Eye (tissue), 1 donor: ENCODE measurements at regions not wholly inside any gene's neighbourhood (a gene's known extent, or its start where the extent isn't known, plus 50 kb on each side); places are given as distances from the start of the nearest gene placed in this dataset.

Experiments
- DNase-seq: peaks from one replicate; pipeline ENCODE4 v3.0.0-alpha.2; 2015

GRCh38 chr4:187547316-187547715 is 448.3 kb upstream of the ZFP42 start:
- peak; percentile 25 for DNase-seq

- DNase-seq: no peak
Observed at GRCh38 chr4:187550256-187550950, 445.2 kb upstream of the ZFP42 start.

- no peak for DNase-seq
Observed at GRCh38 chr4:187552781-187553180, 442.8 kb upstream of the ZFP42 start.

GRCh38 chr4:187555174-187555573 is 440.4 kb upstream of the ZFP42 start:
- DNase-seq: no peak

- DNase-seq: no peak
Observed at GRCh38 chr4:187558391-187558790, 437.2 kb upstream of the ZFP42 start.

GRCh38 chr4:187562345-187562744 is 433.2 kb upstream of the ZFP42 start:
- DNase-seq: no peak

- no peak for DNase-seq
Observed at GRCh38 chr4:187565416-187565815, 430.2 kb upstream of the ZFP42 start.

- DNase-seq: no peak
Observed at GRCh38 chr4:187569871-187570270, 425.7 kb upstream of the ZFP42 start.

GRCh38 chr4:187575706-187576105 is 419.9 kb upstream of the ZFP42 start:
- DNase-seq: no peak

GRCh38 chr4:187576751-187577150 is 418.8 kb upstream of the ZFP42 start:
- DNase-seq: no peak

- no peak for DNase-seq
Observed at GRCh38 chr4:187577941-187578480, 417.6 kb upstream of the ZFP42 start.

- DNase-seq: no peak
Observed at GRCh38 chr4:187586892-187587291, 408.7 kb upstream of the ZFP42 start.

- no peak for DNase-seq
Observed at GRCh38 chr4:187598196-187598595, 397.4 kb upstream of the ZFP42 start.

GRCh38 chr4:187602339-187603092 is 393.1 kb upstream of the ZFP42 start:
- no peak for DNase-seq

- no peak for DNase-seq
Observed at GRCh38 chr4:187603093-187604025, 392.2 kb upstream of the ZFP42 start.

GRCh38 chr4:187604984-187605383 is 390.6 kb upstream of the ZFP42 start:
- DNase-seq: no peak

- DNase-seq: peak; percentile 76
Observed at GRCh38 chr4:187606581-187606980, 389.0 kb upstream of the ZFP42 start.

- no peak for DNase-seq
Observed at GRCh38 chr4:187608001-187608421, 387.6 kb upstream of the ZFP42 start.

- no peak for DNase-seq
Observed at GRCh38 chr4:187612301-187612700, 383.3 kb upstream of the ZFP42 start.

- no peak for DNase-seq
Observed at GRCh38 chr4:187613089-187613839, 382.3 kb upstream of the ZFP42 start.

- DNase-seq: no peak
Observed at GRCh38 chr4:187615972-187616371, 379.6 kb upstream of the ZFP42 start.

GRCh38 chr4:187617113-187617512 is 378.5 kb upstream of the ZFP42 start:
- DNase-seq: no peak
